ENCODE measurements at regions not wholly inside any gene's neighbourhood (a gene's known extent, or its start where the extent isn't known, plus 50 kb on each side); places are given as distances from the start of the nearest gene placed in this dataset.

GRCh38 chr1:57633881-57634280 lies 210.0 kb upstream of the DAB1 start:
- Histone ChIP-seq H3K79me2 (ENCODE audit: low read length) (no peaks in the 10 kb centered on the region), H2AFZ (ENCODE audit: low read depth, low read length) (no peak overlapping the region), H4K20me1 (ENCODE audit: insufficient read depth, low read length) (no peaks in the 10 kb centered on the region), H3K36me3 (replicated peaks; ENCODE audit: low read depth, low read length) (no peaks in the 10 kb centered on the region), H3K4me3 (ENCODE audit: low read length) (no peak overlapping the region), H3K9ac (ENCODE audit: low read length) (no peak overlapping the region), H3K27me3 (ENCODE audit: low read depth, low read length) (no peaks in the 10 kb centered on the region), H3K4me2 (ENCODE audit: low read length) (no peak overlapping the region), H3K9me3 (ENCODE audit: insufficient read depth, low read length) (no peaks in the 10 kb centered on the region), H3K4me1 (ENCODE audit: low read length) (peaks cover 5% of the 10 kb centered on the region; the same call in 1 of the 2 replicates), H3K27ac (ENCODE audit: low read length) (no peak overlapping the region)
- TF ChIP-seq EZH2phosphoT487 (IDR thresholded peaks at IDR 0.05; ENCODE audit: low read depth), result no peak
- no peak for TF ChIP-seq CTCF (IDR thresholded peaks at IDR 0.05; ENCODE audit: low read depth, low read length)

GRCh38 chr1:57633056-57633455 lies 209.2 kb upstream of the DAB1 start:
- Histone ChIP-seq H3K9me3 (ENCODE audit: insufficient read depth, low read length) (no peaks in the 10 kb centered on the region), H2AFZ (ENCODE audit: low read depth, low read length) (no peak overlapping the region), H3K4me2 (ENCODE audit: low read length) (no peak overlapping the region), H3K27me3 (ENCODE audit: low read depth, low read length) (no peaks in the 10 kb centered on the region), H3K36me3 (replicated peaks; ENCODE audit: low read depth, low read length) (no peaks in the 10 kb centered on the region), H3K79me2 (ENCODE audit: low read length) (no peaks in the 10 kb centered on the region), H3K9ac (ENCODE audit: low read length) (no peak overlapping the region), H3K4me3 (ENCODE audit: low read length) (no peak overlapping the region), H4K20me1 (ENCODE audit: insufficient read depth, low read length) (no peaks in the 10 kb centered on the region), H3K4me1 (ENCODE audit: low read length) (no peaks in the 10 kb centered on the region), H3K27ac (ENCODE audit: low read length) (no peak overlapping the region)
- TF ChIP-seq CTCF (IDR thresholded peaks at IDR 0.05; ENCODE audit: low read depth, low read length) (no peak), EZH2phosphoT487 (IDR thresholded peaks at IDR 0.05; ENCODE audit: low read depth) (no peak)

GRCh38 chr1:57632401-57632800 lies 208.5 kb upstream of the DAB1 start:
- H3K4me2 ChIP-seq (ENCODE audit: low read length), result no peak overlapping the region
- no peak overlapping the region for H3K4me3 ChIP-seq (ENCODE audit: low read length)
- no peaks in the 10 kb centered on the region for H3K4me1 ChIP-seq (ENCODE audit: low read length)
- no peak overlapping the region for H3K9ac ChIP-seq (ENCODE audit: low read length)
- H3K79me2 ChIP-seq (ENCODE audit: low read length), result no peaks in the 10 kb centered on the region
- no peak overlapping the region for H3K27ac ChIP-seq (ENCODE audit: low read length)
- H3K27me3 ChIP-seq (ENCODE audit: low read depth, low read length), result no peaks in the 10 kb centered on the region
- H2AFZ ChIP-seq (ENCODE audit: low read depth, low read length), result no peak overlapping the region
- no peak for TF ChIP-seq CTCF (IDR thresholded peaks at IDR 0.05; ENCODE audit: low read depth, low read length)
- H3K9me3 ChIP-seq (ENCODE audit: insufficient read depth, low read length), result no peaks in the 10 kb centered on the region
- no peaks in the 10 kb centered on the region for H4K20me1 ChIP-seq (ENCODE audit: insufficient read depth, low read length)
- no peaks in the 10 kb centered on the region for H3K36me3 ChIP-seq (replicated peaks; ENCODE audit: low read depth, low read length)

GRCh38 chr1:57627612-57628011 lies 203.8 kb upstream of the DAB1 start:
- TF ChIP-seq EZH2phosphoT487 (IDR thresholded peaks at IDR 0.05; ENCODE audit: low read depth), result no peak
- TF ChIP-seq CTCF (IDR thresholded peaks at IDR 0.05; ENCODE audit: low read depth, low read length), result no peak
- no peak overlapping the region for H3K27ac ChIP-seq (ENCODE audit: low read length)
- H3K9me3 ChIP-seq (ENCODE audit: insufficient read depth, low read length), result no peaks in the 10 kb centered on the region
- H3K4me3 ChIP-seq (ENCODE audit: low read length), result no peak overlapping the region
- H3K4me2 ChIP-seq (ENCODE audit: low read length), result no peak overlapping the region
- no peaks in the 10 kb centered on the region for H3K4me1 ChIP-seq (ENCODE audit: low read length)
- no peaks in the 10 kb centered on the region for H3K36me3 ChIP-seq (replicated peaks; ENCODE audit: low read depth, low read length)
- H3K9ac ChIP-seq (ENCODE audit: low read length), result no peak overlapping the region
- no peaks in the 10 kb centered on the region for H3K79me2 ChIP-seq (ENCODE audit: low read length)
- no peaks in the 10 kb centered on the region for H4K20me1 ChIP-seq (ENCODE audit: insufficient read depth, low read length)
- no peaks in the 10 kb centered on the region for H3K27me3 ChIP-seq (ENCODE audit: low read depth, low read length)
- no peak overlapping the region for H2AFZ ChIP-seq (ENCODE audit: low read depth, low read length)
